ENCODE measurements at regions not wholly inside any gene's neighbourhood (a gene's known extent, or its start where the extent isn't known, plus 50 kb on each side); places are given as distances from the start of the nearest gene placed in this dataset.

DNA sequence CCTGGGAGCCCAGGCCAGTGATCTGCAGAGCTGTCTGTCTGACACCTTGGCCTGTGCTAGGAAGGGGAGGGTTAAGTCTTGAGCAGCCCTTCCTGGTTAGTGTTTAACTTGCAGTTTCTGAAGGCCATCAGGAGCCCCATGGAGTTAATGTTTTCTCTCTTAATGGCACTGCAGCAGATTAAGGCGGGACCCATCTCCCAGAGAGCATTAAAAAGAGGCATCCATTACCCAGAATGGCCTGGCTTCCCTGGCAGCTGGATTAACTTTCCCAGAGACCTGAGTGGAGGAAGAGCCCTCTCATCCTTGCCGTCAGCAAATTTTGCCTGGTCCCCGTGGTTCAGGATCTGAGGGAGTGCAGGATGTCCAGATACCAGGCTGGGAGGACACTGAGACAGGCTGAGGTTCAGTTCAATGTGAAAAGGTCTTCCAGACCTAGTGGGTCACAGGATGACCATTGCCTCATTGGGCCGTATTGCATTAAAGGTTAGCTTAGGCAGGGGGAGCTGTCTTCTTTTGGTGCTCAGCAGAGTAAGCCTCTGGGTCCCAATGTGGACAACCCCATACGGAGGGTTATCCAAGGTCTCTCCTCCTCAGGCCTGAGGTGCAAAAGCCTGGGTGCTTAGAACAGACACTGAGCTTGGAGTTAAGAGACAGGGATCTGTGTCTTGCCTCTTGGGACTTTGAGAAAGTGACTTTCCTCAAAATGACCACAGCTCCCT, 522.6 kb downstream of the PTPRU start:
- ChIA-PET POLR2A (no interaction called here), CTCF (no interaction called here)
- no peak for DNase-seq (ENCODE audit: extremely low spot score)
- TF ChIP-seq FOXA1 (IDR thresholded peaks at IDR 0.05) (no peak), SP1 (IDR thresholded peaks at IDR 0.05) (no peak), ELF4 (IDR thresholded peaks at IDR 0.05) (no peak), CTBP1 (IDR thresholded peaks at IDR 0.05; ENCODE audit: borderline replicate concordance) (no peak), ARNT (IDR thresholded peaks at IDR 0.05) (no peak), NFRKB (IDR thresholded peaks at IDR 0.05) (no peak), FOXM1 (IDR thresholded peaks at IDR 0.05; ENCODE audit: borderline replicate concordance) (no peak), TARDBP (IDR thresholded peaks at IDR 0.05) (no peak), BHLHE40 (IDR thresholded peaks at IDR 0.05; ENCODE audit: borderline replicate concordance) (no peak), ZNF384 (IDR thresholded peaks at IDR 0.05) (no peak), L3MBTL2 (conservative IDR thresholded peaks at IDR 0.05) (no peak), LEF1 (IDR thresholded peaks at IDR 0.05; ENCODE audit: borderline replicate concordance) (no peak), HDGF (IDR thresholded peaks at IDR 0.05; ENCODE audit: borderline replicate concordance) (no peak), SUZ12 (IDR thresholded peaks at IDR 0.05) (no peak), FOXK2 (IDR thresholded peaks at IDR 0.05) (no peak)
- TF ChIP-seq, protein P1, sequence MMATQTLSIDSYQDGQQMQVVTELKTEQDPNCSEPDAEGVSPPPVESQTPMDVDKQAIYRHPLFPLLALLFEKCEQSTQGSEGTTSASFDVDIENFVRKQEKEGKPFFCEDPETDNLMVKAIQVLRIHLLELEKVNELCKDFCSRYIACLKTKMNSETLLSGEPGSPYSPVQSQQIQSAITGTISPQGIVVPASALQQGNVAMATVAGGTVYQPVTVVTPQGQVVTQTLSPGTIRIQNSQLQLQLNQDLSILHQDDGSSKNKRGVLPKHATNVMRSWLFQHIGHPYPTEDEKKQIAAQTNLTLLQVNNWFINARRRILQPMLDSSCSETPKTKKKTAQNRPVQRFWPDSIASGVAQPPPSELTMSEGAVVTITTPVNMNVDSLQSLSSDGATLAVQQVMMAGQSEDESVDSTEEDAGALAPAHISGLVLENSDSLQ (IDR thresholded peaks at IDR 0.05) = no peak

DNA sequence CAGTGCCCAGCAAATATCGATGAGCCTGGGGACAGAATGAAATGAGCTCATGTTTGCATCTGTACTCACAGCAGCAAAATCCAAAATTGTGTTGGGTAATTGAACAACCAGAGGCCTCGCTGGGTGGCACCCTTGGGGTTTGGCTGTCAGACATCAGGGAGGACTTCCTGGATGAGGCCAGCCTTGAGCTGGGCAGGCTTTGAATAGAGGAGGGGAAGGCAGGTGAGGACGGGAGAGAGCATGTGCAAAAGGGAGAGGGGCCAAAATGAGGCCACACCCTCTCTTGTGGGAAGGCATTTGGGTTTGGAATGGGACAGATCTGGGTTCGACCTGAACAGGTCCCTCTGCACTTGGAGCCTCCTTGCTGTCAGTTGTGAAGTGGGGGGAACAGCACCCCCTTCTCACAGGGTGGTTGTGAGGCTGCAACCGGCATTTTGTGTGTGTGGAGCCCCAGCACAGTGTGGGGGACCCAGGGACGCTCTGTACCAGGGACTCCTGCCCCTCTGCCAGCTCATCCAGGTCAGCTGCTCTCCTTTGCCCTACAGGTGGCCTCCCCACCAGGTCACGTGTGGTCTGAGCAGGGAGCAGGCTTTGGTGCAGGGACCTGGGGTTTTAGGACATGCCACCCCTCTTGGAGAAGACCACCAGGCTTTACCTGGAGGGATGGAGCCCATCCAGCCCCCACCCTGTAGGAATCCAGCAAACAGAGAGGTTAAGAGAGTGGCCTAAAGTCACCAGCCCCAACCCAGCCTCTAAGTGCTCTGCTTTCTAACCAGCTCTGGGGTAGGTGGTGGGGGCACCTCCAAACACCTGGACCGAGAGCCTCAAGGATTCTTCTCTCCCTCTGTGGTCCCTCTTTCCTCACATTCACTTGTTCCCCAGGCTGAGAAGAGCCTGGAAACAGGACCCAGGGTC, 521.8 kb downstream of the PTPRU start:
- CTCF ChIA-PET = interaction anchor here (1.0 kb wide), 1 partner anchor 754 kb away, joined by 3 read pairs; no protein-coding TSS in a partner anchor
- TF ChIP-seq BHLHE40 (IDR thresholded peaks at IDR 0.05; ENCODE audit: borderline replicate concordance) = no peak
- TF ChIP-seq HDGF (IDR thresholded peaks at IDR 0.05; ENCODE audit: borderline replicate concordance) = no peak
- no peak for TF ChIP-seq ARNT (IDR thresholded peaks at IDR 0.05)
- TF ChIP-seq SUZ12 (IDR thresholded peaks at IDR 0.05) = no peak
- TF ChIP-seq ZNF384 (IDR thresholded peaks at IDR 0.05) = no peak
- no peak for TF ChIP-seq NFRKB (IDR thresholded peaks at IDR 0.05)
- TF ChIP-seq, protein P1 (IDR thresholded peaks at IDR 0.05) = no peak
- TF ChIP-seq FOXA1 (IDR thresholded peaks at IDR 0.05) = no peak
- TF ChIP-seq LEF1 (IDR thresholded peaks at IDR 0.05; ENCODE audit: borderline replicate concordance) = no peak
- no peak for TF ChIP-seq SP1 (IDR thresholded peaks at IDR 0.05)
- DNase-seq (ENCODE audit: extremely low spot score) = no peak
- POLR2A ChIA-PET = no interaction called here

DNA sequence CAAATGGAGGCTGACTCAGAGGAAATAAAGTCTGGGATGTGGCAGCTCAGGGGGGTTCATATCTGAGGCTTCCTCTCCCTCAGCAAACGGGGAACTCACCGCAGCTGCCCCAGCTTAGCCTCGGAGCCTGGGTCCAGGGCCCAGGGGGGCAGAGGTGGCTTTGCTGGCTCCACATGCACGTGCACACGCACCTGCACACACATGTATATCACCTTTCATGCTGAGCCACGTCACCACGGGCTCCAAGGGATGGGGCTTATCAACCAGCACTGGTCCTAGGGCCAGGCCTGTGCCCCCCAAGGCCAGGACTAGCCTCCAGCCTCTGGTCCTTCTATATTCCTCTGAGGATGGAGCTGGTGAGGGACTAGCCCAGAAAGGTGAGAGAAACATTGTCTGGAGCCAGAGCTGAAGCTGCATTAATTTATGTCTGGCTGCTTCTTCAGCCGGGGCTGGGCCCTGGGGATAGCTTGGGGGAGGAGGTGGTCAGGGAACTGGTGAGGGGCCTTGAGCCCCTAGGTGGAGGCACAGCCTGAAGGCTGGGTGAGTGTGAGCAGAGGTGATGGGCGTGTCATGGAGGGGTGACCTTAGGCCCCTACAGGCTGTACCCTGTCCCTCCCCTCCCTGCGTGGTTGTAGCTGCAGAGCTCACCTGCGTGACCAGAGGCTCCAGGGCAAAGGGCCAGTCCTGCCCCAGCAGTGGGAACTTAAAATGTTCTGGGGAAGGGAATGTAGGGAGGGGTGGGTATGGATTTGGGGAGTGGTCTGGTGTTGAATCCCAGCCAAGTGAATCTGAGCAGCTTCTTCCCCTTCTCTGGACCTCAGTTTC, 520.8 kb downstream of the PTPRU start:
- POLR2A ChIA-PET = no interaction called here
- CTCF ChIA-PET = interaction anchor here (1.0 kb wide), 1 partner anchor 755 kb away, joined by 3 read pairs; no protein-coding TSS in a partner anchor
- no peak for TF ChIP-seq CTBP1 (IDR thresholded peaks at IDR 0.05; ENCODE audit: borderline replicate concordance)
- TF ChIP-seq TARDBP (IDR thresholded peaks at IDR 0.05) = no peak
- no peak for TF ChIP-seq FOXM1 (IDR thresholded peaks at IDR 0.05; ENCODE audit: borderline replicate concordance)
- no peak for TF ChIP-seq FOXK2 (IDR thresholded peaks at IDR 0.05)
- TF ChIP-seq FOXA1 (IDR thresholded peaks at IDR 0.05) = no peak
- no peak for TF ChIP-seq NFRKB (IDR thresholded peaks at IDR 0.05)
- no peak for TF ChIP-seq ARNT (IDR thresholded peaks at IDR 0.05)
- TF ChIP-seq BHLHE40 (IDR thresholded peaks at IDR 0.05; ENCODE audit: borderline replicate concordance) = no peak
- TF ChIP-seq L3MBTL2 (conservative IDR thresholded peaks at IDR 0.05) = no peak
- no peak for TF ChIP-seq LEF1 (IDR thresholded peaks at IDR 0.05; ENCODE audit: borderline replicate concordance)
- TF ChIP-seq, protein P1 (IDR thresholded peaks at IDR 0.05) = no peak
- TF ChIP-seq HDGF (IDR thresholded peaks at IDR 0.05; ENCODE audit: borderline replicate concordance) = no peak
- TF ChIP-seq ZNF384 (IDR thresholded peaks at IDR 0.05) = no peak
- no peak for TF ChIP-seq SUZ12 (IDR thresholded peaks at IDR 0.05)
- no peak for TF ChIP-seq SP1 (IDR thresholded peaks at IDR 0.05)
- no peak for DNase-seq (ENCODE audit: extremely low spot score)

DNA sequence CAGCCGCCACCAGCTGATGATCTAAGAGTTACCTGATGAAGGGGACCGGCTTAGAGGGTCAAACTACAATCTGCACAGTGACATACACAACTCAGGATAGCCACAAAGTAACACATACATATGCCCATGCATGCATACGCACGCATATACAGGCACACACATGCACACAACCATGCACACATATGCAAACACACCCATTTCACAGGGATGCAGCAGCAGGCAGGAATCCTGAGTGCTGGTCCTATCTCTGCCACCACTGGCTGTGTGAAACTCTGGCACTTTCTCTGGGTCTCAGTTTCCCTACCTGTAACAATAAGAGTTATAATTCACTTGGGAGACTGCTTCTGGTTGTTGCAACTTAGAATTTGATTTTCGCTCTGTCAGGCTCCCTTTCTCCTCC, 520.2 kb downstream of the PTPRU start:
- ChIA-PET POLR2A (no interaction called here), CTCF (no interaction called here)
- no peak for DNase-seq (ENCODE audit: extremely low spot score)
- TF ChIP-seq BHLHE40 (IDR thresholded peaks at IDR 0.05; ENCODE audit: borderline replicate concordance) = no peak
- TF ChIP-seq ELF4 (IDR thresholded peaks at IDR 0.05) = no peak
- no peak for TF ChIP-seq ZNF384 (IDR thresholded peaks at IDR 0.05)
- no peak for TF ChIP-seq NFRKB (IDR thresholded peaks at IDR 0.05)
- no peak for TF ChIP-seq ARNT (IDR thresholded peaks at IDR 0.05)
- TF ChIP-seq, protein P1 (IDR thresholded peaks at IDR 0.05) = no peak
- TF ChIP-seq FOXM1 (IDR thresholded peaks at IDR 0.05; ENCODE audit: borderline replicate concordance) = no peak
- no peak for TF ChIP-seq HDGF (IDR thresholded peaks at IDR 0.05; ENCODE audit: borderline replicate concordance)
- no peak for TF ChIP-seq SP1 (IDR thresholded peaks at IDR 0.05)
- TF ChIP-seq SUZ12 (IDR thresholded peaks at IDR 0.05) = no peak
- no peak for TF ChIP-seq L3MBTL2 (conservative IDR thresholded peaks at IDR 0.05)
- TF ChIP-seq LEF1 (IDR thresholded peaks at IDR 0.05; ENCODE audit: borderline replicate concordance) = no peak
- no peak for TF ChIP-seq TARDBP (IDR thresholded peaks at IDR 0.05)
- no peak for TF ChIP-seq FOXA1 (IDR thresholded peaks at IDR 0.05)
- no peak for TF ChIP-seq FOXK2 (IDR thresholded peaks at IDR 0.05)
